Upper lobe of left lung (tissue), 6 donors: ENCODE measurements at regions not wholly inside any gene's neighbourhood (a gene's known extent, or its start where the extent isn't known, plus 50 kb on each side); places are given as distances from the start of the nearest gene placed in this dataset.

Source experiments
- ATAC-seq, 2 donors: fragments of 200-7000 bp; cut with Tn5 transposase; one replicate each; pipeline ENCODE4 v1.9.1; 2022; ENCODE audit warnings: mild to moderate bottlenecking in 2 of 2, moderate library complexity in 2 of 2; ENCODE audit not compliant: low FRiP score in 2 of 2
- DNase-seq, 2 donors: peaks; one replicate each; pipeline ENCODE4 v3.0.0-alpha.2; 2019 to 2020
- H3K27ac ChIP-seq, 4 donors: fragments of 200-600 bp; sonication (generic); one replicate each; pipeline ENCODE4 v1.5.1; 2016 to 2019
- H3K27me3 ChIP-seq, 4 donors: fragments of 200-600 bp; sonication (generic); one replicate each; pipeline ENCODE4 v1.5.1; 2017 to 2019
- H3K36me3 ChIP-seq, 4 donors: fragments of 200-600 bp; sonication (generic); one replicate each; pipeline ENCODE4 v1.5.1; 2016 to 2019
- H3K4me1 ChIP-seq, 4 donors: fragments of 200-600 bp; sonication (generic); one replicate each; pipeline ENCODE4 v1.5.1; 2018 to 2019
- H3K4me3 ChIP-seq, 4 donors: fragments of 200-600 bp; sonication (generic); one replicate each; pipeline ENCODE4 v1.5.1; 2017 to 2019; ENCODE audit warnings: mild to moderate bottlenecking in 2 of 4, moderate library complexity in 1 of 4
- H3K9me3 ChIP-seq, 4 donors: fragments of 200-600 bp; sonication (generic); one replicate each; pipeline ENCODE4 v1.5.1; 2018 to 2019
- CTCF ChIP-seq, 6 experiments: fragments of 450-650 bp in 4 of 6; fragments of 200-600 bp in 2 of 6; sonication (generic) in 2 of 6; IDR thresholded peaks; one replicate each; pipeline ENCODE4 v1.5.1; 2016 to 2019; ENCODE audit warnings: antibody characterized with exemption in 6 of 6
- EP300 ChIP-seq, 4 donors: sonication (generic); formaldehyde crosslinking; IDR thresholded peaks; one replicate each; pipeline ENCODE4 v1.5.1; 2017; ENCODE audit warnings: antibody characterized with exemption in 4 of 4, control low read depth in 2 of 4
- POLR2A ChIP-seq, 4 donors: fragments of 450-650 bp; IDR thresholded peaks; one replicate each; pipeline ENCODE4 v1.5.1; 2016 to 2017; ENCODE audit warnings: antibody characterized with exemption in 4 of 4, mild to moderate bottlenecking in 2 of 4
- POLR2AphosphoS5 ChIP-seq, 2 donors: sonication (generic); formaldehyde crosslinking; IDR thresholded peaks; one replicate each; pipeline ENCODE4 v1.5.1; 2017; ENCODE audit warnings: antibody characterized with exemption in 2 of 2
- WGBS, 2 donors: methylation state at CpG; one replicate each; pipeline ENCODE4 v1.1.5; 2017 to 2018; 5-methylcytosine and 5-hydroxymethylcytosine counted together
- donor health status: DM: no; HTN: no; CAD: no; lungs with moderate emphysema.
- donor health status: DM: no; HTN: yes; CAD: no; lungs with severe emphysema.

GRCh38 chr14:104278214-104278534, 139.8 kb downstream of the KIF26A start:
- H3K27ac ChIP-seq = no peak overlapping the region
- H3K4me3 ChIP-seq = no peak overlapping the region
- H3K4me1 ChIP-seq = peaks cover 0 to 8% (median 0%) of the 10 kb centered on the region in 4 donors
- H3K36me3 ChIP-seq = no peaks in the 10 kb centered on the region
- no peaks in the 10 kb centered on the region for H3K27me3 ChIP-seq
- DNase-seq = no peak
- WGBS, 2 donors = 80 to 84% methylated on average over 2 to 4 of the region's 4 CpGs
- H3K9me3 ChIP-seq = no peaks in the 10 kb centered on the region
- TF ChIP-seq POLR2AphosphoS5 (IDR thresholded peaks at IDR 0.05) = no peak
- TF ChIP-seq POLR2A (IDR thresholded peaks at IDR 0.05) = no peak
- TF ChIP-seq CTCF (IDR thresholded peaks at IDR 0.05) = no peak
- TF ChIP-seq EP300 (IDR thresholded peaks at IDR 0.05) = no peak
- no peak for ATAC-seq

DNA sequence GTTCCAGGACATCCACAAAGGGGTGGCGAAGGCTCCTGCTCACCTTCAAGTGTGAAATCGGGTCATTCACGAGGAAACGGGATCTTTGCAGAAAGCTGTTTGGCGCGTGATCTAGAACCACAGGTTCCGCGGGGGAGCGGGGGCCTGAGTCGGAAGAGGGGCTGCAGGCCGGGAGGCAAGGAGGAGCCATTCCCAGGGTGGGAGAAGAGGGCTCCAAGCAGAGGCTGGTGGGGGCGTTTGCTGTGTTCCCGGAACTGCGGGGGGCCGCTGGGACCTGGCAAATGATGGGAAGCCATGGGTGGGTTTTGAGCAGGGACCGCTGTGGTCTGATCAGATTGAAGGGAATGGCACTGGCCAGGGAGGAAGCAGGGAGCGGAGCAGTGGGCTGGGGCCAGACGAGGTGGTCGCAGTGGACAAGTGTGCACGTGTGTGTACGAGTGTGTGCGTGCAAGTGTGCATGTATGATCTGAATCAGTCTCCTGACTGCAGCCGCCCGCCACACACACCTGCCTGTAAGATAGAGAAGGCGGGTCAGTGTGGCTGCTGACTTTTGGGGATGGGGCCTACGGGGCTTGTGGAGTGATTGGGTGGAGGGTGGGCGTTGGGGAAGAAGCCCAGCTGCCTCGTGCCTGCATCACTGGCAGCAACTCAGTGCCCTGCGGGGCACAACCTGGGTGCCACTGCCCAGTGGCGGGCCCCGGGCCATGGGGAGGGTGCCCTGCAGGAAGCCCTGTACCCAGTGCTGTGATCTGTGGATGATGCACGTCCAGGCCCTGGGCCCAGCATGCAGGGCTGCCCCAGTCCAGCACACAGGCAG, 141.9 kb downstream of the KIF26A start:
- Histone ChIP-seq H3K4me3 (no peak overlapping the region), H3K36me3 (no peaks in the 10 kb centered on the region), H3K27ac (no peak overlapping the region), H3K27me3 (no peaks in the 10 kb centered on the region), H3K9me3 (no peaks in the 10 kb centered on the region), H3K4me1 (peaks cover 0 to 4% (median 0%) of the 10 kb centered on the region in 4 donors)
- ATAC-seq = no peak
- 90 to 92% methylated on average over 25 to 32 of the region's 32 CpGs for WGBS, 2 donors
- DNase-seq = peak; percentile 18 to 64
- TF ChIP-seq CTCF (IDR thresholded peaks at IDR 0.05) = no peak
- no peak for TF ChIP-seq POLR2A (IDR thresholded peaks at IDR 0.05)
- no peak for TF ChIP-seq EP300 (IDR thresholded peaks at IDR 0.05)
- TF ChIP-seq POLR2AphosphoS5 (IDR thresholded peaks at IDR 0.05) = no peak

DNA sequence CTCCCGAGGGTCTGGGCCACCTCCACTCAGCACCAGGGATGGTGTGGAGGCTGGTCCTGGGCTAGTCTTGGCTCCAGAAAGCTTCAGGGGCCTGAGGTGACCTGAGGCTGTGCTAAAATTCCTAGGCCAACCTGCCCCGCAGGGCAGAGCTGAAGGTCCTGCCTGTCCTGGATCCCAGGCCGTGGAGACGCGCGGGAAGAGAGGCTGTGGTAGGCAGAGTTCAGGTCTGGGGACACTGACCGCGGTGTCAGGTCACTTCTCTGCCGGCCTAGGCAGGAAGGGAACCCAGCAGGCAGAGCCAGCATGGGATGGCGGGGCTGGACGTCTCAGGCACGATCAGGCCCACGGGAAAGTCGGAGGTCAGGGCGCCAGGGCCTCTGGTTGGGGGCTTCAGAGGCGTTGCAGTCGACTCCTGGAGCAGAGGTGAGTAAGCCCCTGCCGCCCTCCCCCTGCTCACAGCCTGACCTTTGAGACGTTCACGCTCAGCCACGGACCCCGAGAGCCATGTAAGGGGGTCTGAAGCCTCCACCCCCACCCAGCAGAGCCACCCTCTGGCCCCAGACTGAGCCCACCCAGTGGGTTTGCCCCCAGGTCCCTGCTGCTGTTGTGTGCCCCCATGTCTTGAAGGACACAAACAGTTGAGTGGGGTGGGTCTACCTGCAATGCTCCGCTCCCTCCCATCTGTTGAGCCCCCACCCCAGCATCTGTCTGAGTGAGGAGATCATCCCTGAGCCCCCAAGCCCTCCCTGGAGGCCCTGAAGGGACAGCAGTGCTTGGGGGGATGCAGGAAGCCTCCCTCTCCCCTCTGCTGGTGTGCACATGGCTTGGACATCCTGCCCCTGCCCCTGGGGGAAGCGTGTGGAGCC, 142.7 kb downstream of the KIF26A start:
- no peak overlapping the region for H3K27ac ChIP-seq
- H3K27me3 ChIP-seq = no peaks in the 10 kb centered on the region
- no peaks in the 10 kb centered on the region for H3K36me3 ChIP-seq
- ATAC-seq = no peak
- H3K4me3 ChIP-seq = no peak overlapping the region
- H3K4me1 ChIP-seq = no peaks in the 10 kb centered on the region
- WGBS, 2 donors = 86 to 97% methylated on average over 14 to 22 of the region's 24 CpGs
- no peaks in the 10 kb centered on the region for H3K9me3 ChIP-seq
- no peak for TF ChIP-seq EP300 (IDR thresholded peaks at IDR 0.05)
- TF ChIP-seq POLR2AphosphoS5 (IDR thresholded peaks at IDR 0.05) = no peak
- TF ChIP-seq POLR2A (IDR thresholded peaks at IDR 0.05) = no peak
- TF ChIP-seq CTCF (IDR thresholded peaks at IDR 0.05) = no peak
- peak; percentile 18 to 59 for DNase-seq

- Histone ChIP-seq H3K27ac (no peak overlapping the region), H3K4me1 (no peaks in the 10 kb centered on the region), H3K36me3 (no peaks in the 10 kb centered on the region), H3K4me3 (no peak overlapping the region), H3K9me3 (no peaks in the 10 kb centered on the region), H3K27me3 (no peaks in the 10 kb centered on the region)
- no peak for TF ChIP-seq CTCF (IDR thresholded peaks at IDR 0.05)
- no peak for TF ChIP-seq POLR2A (IDR thresholded peaks at IDR 0.05)
- TF ChIP-seq EP300 (IDR thresholded peaks at IDR 0.05) = no peak
- no peak for ATAC-seq
- peak; percentile 14 to 47 for DNase-seq
- 77 to 90% methylated on average over 4 to 11 of the region's 11 CpGs for WGBS, 2 donors
Observed at GRCh38 chr14:104281768-104282301, 143.4 kb downstream of the KIF26A start.
